ENCODE measurements at regions not wholly inside any gene's neighbourhood (a gene's known extent, or its start where the extent isn't known, plus 50 kb on each side); places are given as distances from the start of the nearest gene placed in this dataset.

- H3K4me3 ChIP-seq (ENCODE audit: low read length), result no peak overlapping the region
- no peak for DNase-seq (ENCODE audit: low read depth, low spot score)
These were observed 575.8 kb upstream of the ZNF462 start for GRCh38 chr9:106287091-106287631.

GRCh38 chr9:106287731-106288130 is 575.2 kb upstream of the ZNF462 start:
- DNase-seq (ENCODE audit: low read depth, low spot score), result no peak
- no peak overlapping the region for H3K4me3 ChIP-seq (ENCODE audit: low read length)

GRCh38 chr9:106288689-106289088 is 574.3 kb upstream of the ZNF462 start:
- no peak overlapping the region for H3K4me3 ChIP-seq (ENCODE audit: low read length)
- no peak for DNase-seq (ENCODE audit: low read depth, low spot score)

GRCh38 chr9:106291786-106292185 is 571.2 kb upstream of the ZNF462 start:
- DNase-seq (ENCODE audit: low read depth, low spot score), result no peak
- H3K4me3 ChIP-seq (ENCODE audit: low read length), result no peak overlapping the region

GRCh38 chr9:106296426-106296825 is 566.5 kb upstream of the ZNF462 start:
- no peak for DNase-seq (ENCODE audit: low read depth, low spot score)
- no peak overlapping the region for H3K4me3 ChIP-seq (ENCODE audit: low read length)

GRCh38 chr9:106298997-106299396 is 564.0 kb upstream of the ZNF462 start:
- no peak overlapping the region for H3K4me3 ChIP-seq (ENCODE audit: low read length)
- DNase-seq (ENCODE audit: low read depth, low spot score), result no peak

GRCh38 chr9:106304401-106304920 is 558.5 kb upstream of the ZNF462 start:
- no peak overlapping the region for H3K4me3 ChIP-seq (ENCODE audit: low read length)
- DNase-seq (ENCODE audit: low read depth, low spot score), result no peak

- no peak overlapping the region for H3K4me3 ChIP-seq (ENCODE audit: low read length)
- no peak for DNase-seq (ENCODE audit: low read depth, low spot score)
These were observed 557.4 kb upstream of the ZNF462 start for GRCh38 chr9:106305428-106306133.

GRCh38 chr9:106307670-106308069 is 555.3 kb upstream of the ZNF462 start:
- DNase-seq (ENCODE audit: low read depth, low spot score), result no peak
- H3K4me3 ChIP-seq (ENCODE audit: low read length), result no peak overlapping the region

- no peak overlapping the region for H3K4me3 ChIP-seq (ENCODE audit: low read length)
- DNase-seq (ENCODE audit: low read depth, low spot score), result no peak
These were observed 553.0 kb upstream of the ZNF462 start for GRCh38 chr9:106309925-106310324.

GRCh38 chr9:106310782-106311181 is 552.2 kb upstream of the ZNF462 start:
- no peak overlapping the region for H3K4me3 ChIP-seq (ENCODE audit: low read length)
- peak; percentile 8 for DNase-seq (ENCODE audit: low read depth, low spot score)

- peak; percentile 76 for DNase-seq (ENCODE audit: low read depth, low spot score)
- H3K4me3 ChIP-seq (ENCODE audit: low read length), result no peak overlapping the region
These were observed 550.1 kb upstream of the ZNF462 start for GRCh38 chr9:106312906-106313305.

- H3K4me3 ChIP-seq (ENCODE audit: low read length), result no peak overlapping the region
- no peak for DNase-seq (ENCODE audit: low read depth, low spot score)
These were observed 548.5 kb upstream of the ZNF462 start for GRCh38 chr9:106314476-106314875.

GRCh38 chr9:106321394-106322180 is 541.4 kb upstream of the ZNF462 start:
- H3K4me3 ChIP-seq (ENCODE audit: low read length), result no peak overlapping the region
- DNase-seq (ENCODE audit: low read depth, low spot score), result no peak

- H3K4me3 ChIP-seq (ENCODE audit: low read length), result no peak overlapping the region
- no peak for DNase-seq (ENCODE audit: low read depth, low spot score)
These were observed 540.2 kb upstream of the ZNF462 start for GRCh38 chr9:106322706-106323245.

GRCh38 chr9:106324053-106324585 is 538.8 kb upstream of the ZNF462 start:
- no peak overlapping the region for H3K4me3 ChIP-seq (ENCODE audit: low read length)
- no peak for DNase-seq (ENCODE audit: low read depth, low spot score)

GRCh38 chr9:106324591-106325280 is 538.2 kb upstream of the ZNF462 start:
- DNase-seq (ENCODE audit: low read depth, low spot score), result no peak
- H3K4me3 ChIP-seq (ENCODE audit: low read length), result no peak overlapping the region

GRCh38 chr9:106326493-106326892 is 536.5 kb upstream of the ZNF462 start:
- no peak for DNase-seq (ENCODE audit: low read depth, low spot score)

GRCh38 chr9:106333481-106333880 is 529.5 kb upstream of the ZNF462 start:
- DNase-seq (ENCODE audit: low read depth, low spot score), result no peak

More at GRCh38 chr9:106326493-106326892, 536.5 kb upstream of the ZNF462 start:
- H3K4me3 ChIP-seq (ENCODE audit: low read length), result no peak overlapping the region

More at GRCh38 chr9:106333481-106333880, 529.5 kb upstream of the ZNF462 start:
- H3K4me3 ChIP-seq (ENCODE audit: low read length), result no peak overlapping the region
